ENCODE measurements at regions not wholly inside any gene's neighbourhood (a gene's known extent, or its start where the extent isn't known, plus 50 kb on each side); places are given as distances from the start of the nearest gene placed in this dataset.

DNA sequence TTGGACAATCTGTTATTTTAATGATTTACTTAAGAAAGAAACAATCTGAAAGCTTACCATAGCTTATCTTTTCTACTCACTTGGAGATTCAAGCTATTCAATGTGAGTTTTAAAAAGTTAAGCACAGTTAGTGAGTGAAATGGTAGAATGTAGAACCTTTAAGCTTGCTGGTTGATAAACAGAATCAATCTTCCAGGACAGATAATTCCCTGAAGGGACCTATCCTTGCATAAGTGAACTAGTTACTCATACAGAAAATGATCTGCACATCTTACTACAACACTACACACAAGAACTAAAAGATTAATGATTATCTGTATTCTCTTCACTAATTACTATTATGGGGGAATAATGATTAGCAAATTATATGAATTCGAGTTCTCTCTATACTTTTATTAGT, 165.6 kb downstream of the PALM2AKAP2 start:
- H3K4me2 ChIP-seq (ENCODE audit: low read depth, low read length): no peak overlapping the region
- no peak overlapping the region for H3K14ac ChIP-seq (replicated peaks; ENCODE audit: low read depth, low read length)
- ChIA-PET POLR2A (ENCODE audit: unreplicated experiment) (no interaction called here), CTCF (no interaction called here)
- H4K8ac ChIP-seq (ENCODE audit: low read depth in 2 of 2, low read length in 2 of 2): no peak overlapping the region
- H3K56ac ChIP-seq (ENCODE audit: extremely low read depth, insufficient read depth, low read length): no peak overlapping the region
- H3K79me1 ChIP-seq (ENCODE audit: low read depth in 1 of 2, low read length in 2 of 2): peaks cover 8 to 10% of the 10 kb centered on the region in 2 experiments
- no peak overlapping the region for H3K23ac ChIP-seq (ENCODE audit: low read depth, low read length)
- H2AFZ ChIP-seq (replicated peaks; ENCODE audit: low read length, poor library complexity): no peak overlapping the region
- DNase-seq (peak; percentile 44), ATAC-seq (ENCODE audit: low read depth) (peak; percentile 60)
- no peak overlapping the region for H3K4me3 ChIP-seq (ENCODE audit: insufficient read depth, low read depth, low read length)
- no peak overlapping the region for H2AK5ac ChIP-seq (ENCODE audit: low read depth, low read length)
- H3K4ac ChIP-seq (ENCODE audit: low read depth, low read length): no peak overlapping the region
- BruUV-seq (replicated peaks): no TSS peak
- dilution Hi-C loops (cut with HindIII; ENCODE audit: low sequenced_read_pairs, unreplicated experiment): no loop called here
- H2AK9ac ChIP-seq (replicated peaks; ENCODE audit: low read depth, low read length, poor library complexity): no peak overlapping the region
- in situ Hi-C loops (cut with MboI; ENCODE audit: low sequenced_read_pairs): no loop called here
- no CpG with 5 or more reads among the region's 1 CpG for WGBS, 2 experiments (ENCODE audit: extremely low coverage in 2 of 2, insufficient read length in 1 of 2)
- H3K27me3 ChIP-seq (ENCODE audit: control insufficient read depth, insufficient read depth, low read length): no peaks in the 10 kb centered on the region
- no peak overlapping the region for H4K91ac ChIP-seq (ENCODE audit: insufficient read depth, low read depth, low read length)
- no peaks in the 10 kb centered on the region for H4K20me1 ChIP-seq (ENCODE audit: insufficient read depth, low read length)
- no peak overlapping the region for H2BK5ac ChIP-seq (ENCODE audit: low read depth, low read length, poor library complexity, severe bottlenecking)
- no peak for TF ChIP-seq MAZ (IDR thresholded peaks at IDR 0.05; ENCODE audit: borderline replicate concordance, low read depth, low read length)
- TF ChIP-seq NFE2L2 (IDR thresholded peaks at IDR 0.05; ENCODE audit: low read depth, low read length): no peak
- no peak for TF ChIP-seq FOS (IDR thresholded peaks at IDR 0.05; ENCODE audit: low read depth, low read length)
- TF ChIP-seq RFX5 (IDR thresholded peaks at IDR 0.05; ENCODE audit: low read depth, low read length): no peak
- no peak for TF ChIP-seq CHD1 (IDR thresholded peaks at IDR 0.05; ENCODE audit: low read depth, low read length)
- TF ChIP-seq BHLHE40 (IDR thresholded peaks at IDR 0.05; ENCODE audit: low read depth, low read length): no peak
- no peak for TF ChIP-seq RCOR1 (IDR thresholded peaks at IDR 0.05; ENCODE audit: insufficient replicate concordance, low read length)
- TF ChIP-seq POLR2A (IDR thresholded peaks at IDR 0.05; ENCODE audit: low read depth, low read length): no peak
- no peak for TF ChIP-seq MXI1 (IDR thresholded peaks at IDR 0.05; ENCODE audit: borderline replicate concordance, low read depth, low read length)
- no peak for TF ChIP-seq SMC3 (IDR thresholded peaks at IDR 0.05; ENCODE audit: low read depth, low read length)
- no peak for TF ChIP-seq MAFK (IDR thresholded peaks at IDR 0.05; ENCODE audit: low read depth, low read length)
- no peak for TF ChIP-seq RAD21 (IDR thresholded peaks at IDR 0.05; ENCODE audit: low read length)
- TF ChIP-seq, protein P1, sequence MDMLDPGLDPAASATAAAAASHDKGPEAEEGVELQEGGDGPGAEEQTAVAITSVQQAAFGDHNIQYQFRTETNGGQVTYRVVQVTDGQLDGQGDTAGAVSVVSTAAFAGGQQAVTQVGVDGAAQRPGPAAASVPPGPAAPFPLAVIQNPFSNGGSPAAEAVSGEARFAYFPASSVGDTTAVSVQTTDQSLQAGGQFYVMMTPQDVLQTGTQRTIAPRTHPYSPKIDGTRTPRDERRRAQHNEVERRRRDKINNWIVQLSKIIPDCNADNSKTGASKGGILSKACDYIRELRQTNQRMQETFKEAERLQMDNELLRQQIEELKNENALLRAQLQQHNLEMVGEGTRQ (IDR thresholded peaks at IDR 0.05; ENCODE audit: low read depth, low read length): no peak
- TF ChIP-seq, protein P2, sequence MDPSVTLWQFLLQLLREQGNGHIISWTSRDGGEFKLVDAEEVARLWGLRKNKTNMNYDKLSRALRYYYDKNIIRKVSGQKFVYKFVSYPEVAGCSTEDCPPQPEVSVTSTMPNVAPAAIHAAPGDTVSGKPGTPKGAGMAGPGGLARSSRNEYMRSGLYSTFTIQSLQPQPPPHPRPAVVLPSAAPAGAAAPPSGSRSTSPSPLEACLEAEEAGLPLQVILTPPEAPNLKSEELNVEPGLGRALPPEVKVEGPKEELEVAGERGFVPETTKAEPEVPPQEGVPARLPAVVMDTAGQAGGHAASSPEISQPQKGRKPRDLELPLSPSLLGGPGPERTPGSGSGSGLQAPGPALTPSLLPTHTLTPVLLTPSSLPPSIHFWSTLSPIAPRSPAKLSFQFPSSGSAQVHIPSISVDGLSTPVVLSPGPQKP (IDR thresholded peaks at IDR 0.05; ENCODE audit: borderline replicate concordance, low read depth, low read length): no peak
- TF ChIP-seq CEBPB (IDR thresholded peaks at IDR 0.05; ENCODE audit: low read depth, low read length): no peak
- TF ChIP-seq, protein P3, sequence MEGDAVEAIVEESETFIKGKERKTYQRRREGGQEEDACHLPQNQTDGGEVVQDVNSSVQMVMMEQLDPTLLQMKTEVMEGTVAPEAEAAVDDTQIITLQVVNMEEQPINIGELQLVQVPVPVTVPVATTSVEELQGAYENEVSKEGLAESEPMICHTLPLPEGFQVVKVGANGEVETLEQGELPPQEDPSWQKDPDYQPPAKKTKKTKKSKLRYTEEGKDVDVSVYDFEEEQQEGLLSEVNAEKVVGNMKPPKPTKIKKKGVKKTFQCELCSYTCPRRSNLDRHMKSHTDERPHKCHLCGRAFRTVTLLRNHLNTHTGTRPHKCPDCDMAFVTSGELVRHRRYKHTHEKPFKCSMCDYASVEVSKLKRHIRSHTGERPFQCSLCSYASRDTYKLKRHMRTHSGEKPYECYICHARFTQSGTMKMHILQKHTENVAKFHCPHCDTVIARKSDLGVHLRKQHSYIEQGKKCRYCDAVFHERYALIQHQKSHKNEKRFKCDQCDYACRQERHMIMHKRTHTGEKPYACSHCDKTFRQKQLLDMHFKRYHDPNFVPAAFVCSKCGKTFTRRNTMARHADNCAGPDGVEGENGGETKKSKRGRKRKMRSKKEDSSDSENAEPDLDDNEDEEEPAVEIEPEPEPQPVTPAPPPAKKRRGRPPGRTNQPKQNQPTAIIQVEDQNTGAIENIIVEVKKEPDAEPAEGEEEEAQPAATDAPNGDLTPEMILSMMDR (conservative IDR thresholded peaks at IDR 0.05; ENCODE audit: low read depth, low read length): no peak
- no peak overlapping the region for H3K27ac ChIP-seq (ENCODE audit: insufficient read depth, low read length)
- H3K9me3 ChIP-seq (ENCODE audit: control insufficient read depth, insufficient read depth, low read length): no peaks in the 10 kb centered on the region
- no peak overlapping the region for H2BK15ac ChIP-seq (ENCODE audit: low read depth, low read length)
- 0 out of 2 replicates have a peak, but pooled peaks cover 1% of the 10 kb centered on the region for H3K9me1 ChIP-seq (ENCODE audit: insufficient read depth, low read length)
- H4K5ac ChIP-seq (ENCODE audit: low read depth, low read length): no peak overlapping the region
- peaks cover 2% of the 10 kb centered on the region; the same call in 1 of the 2 replicates for H3K36me3 ChIP-seq (ENCODE audit: control insufficient read depth, insufficient read depth, low read length)
- no peak overlapping the region for H3K18ac ChIP-seq (ENCODE audit: low read depth, low read length)
- intact Hi-C loops (cut with micrococcal nuclease): no loop called here
- no peak overlapping the region for H3K9ac ChIP-seq (ENCODE audit: low read depth, low read length)
- H3K4me1 ChIP-seq (ENCODE audit: control insufficient read depth, insufficient read depth, low read length): no peaks in the 10 kb centered on the region
- H2BK20ac ChIP-seq (ENCODE audit: low read depth, low read length): no peak overlapping the region
- no peak overlapping the region for H2BK120ac ChIP-seq (ENCODE audit: low read depth, low read length)

All from IMR-90 (cell line).